MG63 (cell line): ENCODE measurements at regions not wholly inside any gene's neighbourhood (a gene's known extent, or its start where the extent isn't known, plus 50 kb on each side); places are given as distances from the start of the nearest gene placed in this dataset.

Source experiments
- DNase-seq: peaks from one replicate; pipeline ENCODE4 v3.0.0-alpha.2; 2020
- H3K27me3 ChIP-seq: fragments of 250-450 bp; sonication (Bioruptor Pico); 2 replicates; pipeline ENCODE4 v1.5.1; 2020; ENCODE audit warnings: mild to moderate bottlenecking, moderate library complexity
- H3K36me3 ChIP-seq: fragments of 250-450 bp; sonication (Bioruptor Pico); 2 replicates; pipeline ENCODE4 v1.5.1; 2020; ENCODE audit warnings: mild to moderate bottlenecking, moderate library complexity
- H3K4me3 ChIP-seq: fragments of 250-450 bp; sonication (Bioruptor Pico); 2 replicates; pipeline ENCODE4 v1.5.1; 2020; ENCODE audit warnings: mild to moderate bottlenecking, moderate library complexity
- H3K9me3 ChIP-seq: fragments of 250-450 bp; sonication (Bioruptor Pico); 2 replicates; pipeline ENCODE4 v1.5.1; 2020; ENCODE audit warnings: mild to moderate bottlenecking, moderate library complexity

- Histone ChIP-seq H3K9me3 (no peaks in the 10 kb centered on the region), H3K27me3 (peaks cover 12% of the 10 kb centered on the region; the same call in 1 of the 2 replicates), H3K4me3 (no peak overlapping the region), H3K36me3 (no peaks in the 10 kb centered on the region)
- DNase-seq: no peak
Observed at GRCh38 chr1:36664571-36665287, 182.0 kb upstream of the CSF3R start.

GRCh38 chr1:36663772-36664430 is 181.2 kb upstream of the CSF3R start:
- no peaks in the 10 kb centered on the region for H3K9me3 ChIP-seq
- H3K36me3 ChIP-seq: no peaks in the 10 kb centered on the region
- H3K4me3 ChIP-seq: no peak overlapping the region
- H3K27me3 ChIP-seq: peaks cover 12% of the 10 kb centered on the region; the same call in 1 of the 2 replicates
- no peak for DNase-seq

- DNase-seq: no peak
- Histone ChIP-seq H3K27me3 (peaks cover 2% of the 10 kb centered on the region; the same call in 1 of the 2 replicates), H3K4me3 (no peak overlapping the region), H3K36me3 (no peaks in the 10 kb centered on the region), H3K9me3 (no peaks in the 10 kb centered on the region)
Observed at GRCh38 chr1:36658838-36659237, 176.1 kb upstream of the CSF3R start.

- DNase-seq: no peak
- H3K4me3 ChIP-seq: no peak overlapping the region
- H3K9me3 ChIP-seq: no peaks in the 10 kb centered on the region
- peaks cover 2% of the 10 kb centered on the region; the same call in 1 of the 2 replicates for H3K27me3 ChIP-seq
- no peaks in the 10 kb centered on the region for H3K36me3 ChIP-seq
Observed at GRCh38 chr1:36657826-36658225, 175.1 kb upstream of the CSF3R start.

GRCh38 chr1:36656838-36657237 is 174.1 kb upstream of the CSF3R start:
- no peak for DNase-seq
- no peak overlapping the region for H3K4me3 ChIP-seq

GRCh38 chr1:36656271-36656670 is 173.6 kb upstream of the CSF3R start:
- Histone ChIP-seq H3K36me3 (no peaks in the 10 kb centered on the region), H3K27me3 (peaks cover 2% of the 10 kb centered on the region; the same call in 1 of the 2 replicates), H3K4me3 (no peak overlapping the region), H3K9me3 (no peaks in the 10 kb centered on the region)
- no peak for DNase-seq

More at GRCh38 chr1:36656838-36657237, 174.1 kb upstream of the CSF3R start:
- H3K36me3 ChIP-seq: no peaks in the 10 kb centered on the region
- H3K27me3 ChIP-seq: peaks cover 2% of the 10 kb centered on the region; the same call in 1 of the 2 replicates
- no peaks in the 10 kb centered on the region for H3K9me3 ChIP-seq

- H3K9me3 ChIP-seq: no peaks in the 10 kb centered on the region
- no peak for DNase-seq
Observed at GRCh38 chr1:36654586-36654985, 171.9 kb upstream of the CSF3R start.

GRCh38 chr1:36653850-36654249 is 171.1 kb upstream of the CSF3R start:
- no peak overlapping the region for H3K4me3 ChIP-seq
- peaks cover 4% of the 10 kb centered on the region; the same call in 1 of the 2 replicates for H3K27me3 ChIP-seq
- no peaks in the 10 kb centered on the region for H3K9me3 ChIP-seq
- H3K36me3 ChIP-seq: no peaks in the 10 kb centered on the region
- DNase-seq: peak; percentile 84

More at GRCh38 chr1:36654586-36654985, 171.9 kb upstream of the CSF3R start:
- Histone ChIP-seq H3K4me3 (no peak overlapping the region), H3K27me3 (no peaks in the 10 kb centered on the region), H3K36me3 (no peaks in the 10 kb centered on the region)

GRCh38 chr1:36652586-36652985 is 169.9 kb upstream of the CSF3R start:
- DNase-seq: no peak
- Histone ChIP-seq H3K4me3 (no peak overlapping the region), H3K9me3 (no peaks in the 10 kb centered on the region), H3K27me3 (peaks cover 7% of the 10 kb centered on the region; the same call in 1 of the 2 replicates), H3K36me3 (no peaks in the 10 kb centered on the region)

GRCh38 chr1:36652011-36652410 is 169.3 kb upstream of the CSF3R start:
- Histone ChIP-seq H3K9me3 (no peaks in the 10 kb centered on the region), H3K36me3 (no peaks in the 10 kb centered on the region), H3K27me3 (peaks cover 7% of the 10 kb centered on the region; the same call in 1 of the 2 replicates), H3K4me3 (no peak overlapping the region)
- DNase-seq: no peak

- DNase-seq: no peak
- H3K27me3 ChIP-seq: peaks cover 7% of the 10 kb centered on the region; the same call in 1 of the 2 replicates
- no peaks in the 10 kb centered on the region for H3K9me3 ChIP-seq
Observed at GRCh38 chr1:36651176-36651910, 168.6 kb upstream of the CSF3R start.

GRCh38 chr1:36650200-36651065 is 167.7 kb upstream of the CSF3R start:
- DNase-seq: peak; percentile 52
- no peaks in the 10 kb centered on the region for H3K36me3 ChIP-seq
- no peaks in the 10 kb centered on the region for H3K9me3 ChIP-seq
- peaks cover 7% of the 10 kb centered on the region; the same call in 1 of the 2 replicates for H3K27me3 ChIP-seq
- H3K4me3 ChIP-seq: no peak overlapping the region

More at GRCh38 chr1:36651176-36651910, 168.6 kb upstream of the CSF3R start:
- no peak overlapping the region for H3K4me3 ChIP-seq
- H3K36me3 ChIP-seq: no peaks in the 10 kb centered on the region

- Histone ChIP-seq H3K9me3 (no peaks in the 10 kb centered on the region), H3K27me3 (peaks cover 8% of the 10 kb centered on the region; the same call in 1 of the 2 replicates), H3K36me3 (no peaks in the 10 kb centered on the region), H3K4me3 (no peak overlapping the region)
- no peak for DNase-seq
Observed at GRCh38 chr1:36645867-36646266, 163.2 kb upstream of the CSF3R start.

GRCh38 chr1:36644556-36644955 is 161.8 kb upstream of the CSF3R start:
- DNase-seq: no peak
- Histone ChIP-seq H3K27me3 (peaks cover 8% of the 10 kb centered on the region; the same call in 1 of the 2 replicates), H3K4me3 (no peak overlapping the region), H3K9me3 (no peaks in the 10 kb centered on the region), H3K36me3 (no peaks in the 10 kb centered on the region)

- Histone ChIP-seq H3K36me3 (no peaks in the 10 kb centered on the region), H3K4me3 (no peak overlapping the region), H3K27me3 (peaks cover 4% of the 10 kb centered on the region; the same call in 1 of the 2 replicates), H3K9me3 (no peaks in the 10 kb centered on the region)
- no peak for DNase-seq
Observed at GRCh38 chr1:36643371-36644270, 160.9 kb upstream of the CSF3R start.
